ENCODE measurements at regions not wholly inside any gene's neighbourhood (a gene's known extent, or its start where the extent isn't known, plus 50 kb on each side); places are given as distances from the start of the nearest gene placed in this dataset.

GRCh38 chr9:73037613-73038012 is 84.8 kb upstream of the ALDH1A1 start:
- FAIRE-seq (no peak), DNase-seq (ENCODE audit: low read depth, low spot score) (no peak)
- no peaks in the 10 kb centered on the region for H4K20me1 ChIP-seq (ENCODE audit: control insufficient read depth, extremely low read depth, insufficient read depth, low read length)
- H3K9me3 ChIP-seq (ENCODE audit: control insufficient read depth, low read depth, low read length), result no peaks in the 10 kb centered on the region
- no peak overlapping the region for H2AFZ ChIP-seq (ENCODE audit: control insufficient read depth, low read length)
- dilution Hi-C loops (cut with MboI; ENCODE audit: extremely low pct_ligation_motif_present, low sequenced_read_pairs), result no loop called here
- peaks cover 5% of the 10 kb centered on the region for H3K27me3 ChIP-seq (ENCODE audit: control insufficient read depth, extremely low read depth, insufficient read depth, low read length)
- no peak overlapping the region for H3K27ac ChIP-seq (ENCODE audit: control insufficient read depth, insufficient read depth, low read length)
- no peaks in the 10 kb centered on the region for H3K4me1 ChIP-seq (ENCODE audit: control insufficient read depth, extremely low read depth, insufficient read depth, low read length)
- H3K36me3 ChIP-seq (ENCODE audit: control insufficient read depth in 2 of 2, extremely low read depth in 1 of 2, insufficient read depth in 2 of 2, low read length in 2 of 2), result no peaks in the 10 kb centered on the region
- no peak overlapping the region for H3K9ac ChIP-seq (ENCODE audit: control insufficient read depth, extremely low read depth, insufficient read depth, low read length)
- H3K9me1 ChIP-seq (ENCODE audit: control insufficient read depth, extremely low read depth, insufficient read depth, low read length), result no peaks in the 10 kb centered on the region
- no peak overlapping the region for H3K4me2 ChIP-seq (ENCODE audit: control insufficient read depth, extremely low read depth, insufficient read depth, low read depth, low read length)
- no peaks in the 10 kb centered on the region for H3K79me2 ChIP-seq (ENCODE audit: control insufficient read depth, insufficient read depth, low read length)
- TF ChIP-seq CTCF (optimal IDR thresholded peaks at IDR 0.05 in 1 of 3, IDR thresholded peaks at IDR 0.05 in 1 of 3, conservative IDR thresholded peaks at IDR 0.05 in 1 of 3; ENCODE audit: extremely low read depth in 1 of 3, insufficient read depth in 2 of 3, low read length in 3 of 3), result no peak
- TF ChIP-seq EZH2 (IDR thresholded peaks at IDR 0.05; ENCODE audit: low read length), result no peak
- H3K4me3 ChIP-seq (ENCODE audit: control insufficient read depth in 2 of 3, extremely low read depth in 1 of 3, insufficient read depth in 2 of 3, low read depth in 1 of 3, low read length in 3 of 3), result no peak overlapping the region

- Histone ChIP-seq H3K4me2 (ENCODE audit: control insufficient read depth, extremely low read depth, insufficient read depth, low read depth, low read length) (no peak overlapping the region), H3K9ac (ENCODE audit: control insufficient read depth, extremely low read depth, insufficient read depth, low read length) (no peak overlapping the region), H3K4me3 (ENCODE audit: control insufficient read depth in 2 of 3, extremely low read depth in 1 of 3, insufficient read depth in 2 of 3, low read depth in 1 of 3, low read length in 3 of 3) (no peak overlapping the region), H3K27me3 (ENCODE audit: control insufficient read depth, extremely low read depth, insufficient read depth, low read length) (peaks cover 5% of the 10 kb centered on the region), H3K9me3 (ENCODE audit: control insufficient read depth, low read depth, low read length) (no peaks in the 10 kb centered on the region), H2AFZ (ENCODE audit: control insufficient read depth, low read length) (no peak overlapping the region), H4K20me1 (ENCODE audit: control insufficient read depth, extremely low read depth, insufficient read depth, low read length) (no peaks in the 10 kb centered on the region), H3K27ac (ENCODE audit: control insufficient read depth, insufficient read depth, low read length) (no peak overlapping the region), H3K9me1 (ENCODE audit: control insufficient read depth, extremely low read depth, insufficient read depth, low read length) (no peaks in the 10 kb centered on the region), H3K4me1 (ENCODE audit: control insufficient read depth, extremely low read depth, insufficient read depth, low read length) (no peaks in the 10 kb centered on the region), H3K36me3 (ENCODE audit: control insufficient read depth in 2 of 2, extremely low read depth in 1 of 2, insufficient read depth in 2 of 2, low read length in 2 of 2) (no peaks in the 10 kb centered on the region), H3K79me2 (ENCODE audit: control insufficient read depth, insufficient read depth, low read length) (no peaks in the 10 kb centered on the region)
- DNase-seq (ENCODE audit: low read depth, low spot score) (no peak), FAIRE-seq (no peak)
- dilution Hi-C loops (cut with MboI; ENCODE audit: extremely low pct_ligation_motif_present, low sequenced_read_pairs), result no loop called here
- TF ChIP-seq CTCF (optimal IDR thresholded peaks at IDR 0.05 in 1 of 3, IDR thresholded peaks at IDR 0.05 in 1 of 3, conservative IDR thresholded peaks at IDR 0.05 in 1 of 3; ENCODE audit: extremely low read depth in 1 of 3, insufficient read depth in 2 of 3, low read length in 3 of 3), result no peak
- TF ChIP-seq EZH2 (IDR thresholded peaks at IDR 0.05; ENCODE audit: low read length), result no peak
Observed at GRCh38 chr9:73034962-73035361, 82.1 kb upstream of the ALDH1A1 start.
